H1 (cell line): ENCODE measurements at regions not wholly inside any gene's neighbourhood (a gene's known extent, or its start where the extent isn't known, plus 50 kb on each side); places are given as distances from the start of the nearest gene placed in this dataset.

Experiments used
- CTCF ChIA-PET: fragments of 300-600 bp; sonication (Branson Sonifier 250); formaldehyde crosslinking; loops from one replicate; lab custom pipeline; 2021; ENCODE audit not compliant: partially characterized antibody; lab: Charles Lee
- POLR2A ChIA-PET: fragments of 300-600 bp; sonication (Branson Sonifier 250); formaldehyde crosslinking; loops from one replicate; lab custom pipeline; 2021; ENCODE audit warnings: inconsistent platforms; ENCODE audit not compliant: partially characterized antibody; lab: Charles Lee
- DNase-seq, 2 experiments: peaks; one replicate each; pipeline versions ENCODE4 v3.0.0 to v3.0.0-alpha.2; 2010 to 2022; ENCODE audit warnings: low spot score in 2 of 2, low read depth in 1 of 2, mixed read lengths in 1 of 2
- FAIRE-seq: peaks from 2 replicates; lab custom pipeline; 2011; peaks lifted over from hg19 to GRCh38; lab: Jason Lieb, UNC
- H2AFZ ChIP-seq: 2 replicates; pipeline ENCODE4 v1.8.1; 2012; ENCODE audit warnings: low read length, inconsistent platforms
- H2AK5ac ChIP-seq: 2 replicates; pipeline ENCODE4 v1.6.1; 2013; ENCODE audit warnings: low read depth, low read length
- H2BK120ac ChIP-seq: replicated peaks from 2 replicates; pipeline ENCODE3; 2013; ENCODE audit warnings: low read depth, low read length, inconsistent platforms
- H2BK12ac ChIP-seq: 2 replicates; pipeline ENCODE4 v1.6.1; 2013; ENCODE audit warnings: low read depth, low read length
- H2BK15ac ChIP-seq: 2 replicates; pipeline ENCODE4 v1.6.1; 2013; ENCODE audit warnings: low read length
- H2BK20ac ChIP-seq: 2 replicates; pipeline ENCODE4 v1.6.1; 2013; ENCODE audit warnings: low read length
- H2BK5ac ChIP-seq: 2 replicates; pipeline ENCODE4 v1.6.1; 2013; ENCODE audit warnings: low read depth, low read length
- H3K14ac ChIP-seq: 2 replicates; pipeline ENCODE4 v1.6.1; 2013; ENCODE audit warnings: inconsistent platforms; ENCODE audit not compliant: insufficient read length
- H3K18ac ChIP-seq: 2 replicates; pipeline ENCODE4 v1.6.1; 2013; ENCODE audit warnings: low read length; ENCODE audit errors: extremely low read depth
- H3K23ac ChIP-seq: 2 replicates; pipeline ENCODE4 v1.6.1; 2013; ENCODE audit warnings: inconsistent platforms; ENCODE audit not compliant: insufficient read length
- H3K23me2 ChIP-seq: 2 replicates; pipeline ENCODE4 v1.6.1; 2013; ENCODE audit warnings: low read depth, low read length
- H3K27ac ChIP-seq: 2 replicates; pipeline ENCODE4 v1.6.1; 2011; ENCODE audit warnings: low read depth, low read length, inconsistent platforms
- H3K27me3 ChIP-seq, 4 experiments: replicated peaks in 1 of 4; 1 replicate in 1 of 4; 2 replicates in 3 of 4; pipeline versions ENCODE4 v1.6.1 to v1.8.1; 2011 to 2013; ENCODE audit warnings: low read length in 3 of 4, mild to moderate bottlenecking in 3 of 4, inconsistent platforms in 2 of 4, mixed read lengths in 2 of 4, moderate library complexity in 1 of 4; ENCODE audit not compliant: control insufficient read depth in 3 of 4, insufficient read depth in 3 of 4; ENCODE audit errors: extremely low read depth in 1 of 4
- H3K36me3 ChIP-seq, 4 experiments: 2 replicates each; pipeline versions ENCODE4 v1.6.1 to v1.8.1; 2011 to 2013; ENCODE audit warnings: mild to moderate bottlenecking in 4 of 4, low read length in 3 of 4, moderate library complexity in 2 of 4, control low read depth in 1 of 4, inconsistent platforms in 1 of 4; ENCODE audit not compliant: insufficient read depth in 4 of 4, control insufficient read depth in 2 of 4
- H3K4ac ChIP-seq: replicated peaks from 2 replicates; pipeline ENCODE3; 2013; ENCODE audit warnings: low read length, low read depth, mixed read lengths, inconsistent platforms; ENCODE audit not compliant: insufficient read length
- H3K4me1 ChIP-seq, 4 experiments: replicated peaks in 1 of 4; 1 replicate in 1 of 4; 2 replicates in 3 of 4; pipeline versions ENCODE4 v1.6.1 to v1.8.1; 2011 to 2013; ENCODE audit warnings: low read length in 3 of 4, inconsistent platforms in 2 of 4, mixed read lengths in 1 of 4; ENCODE audit not compliant: insufficient read depth in 4 of 4, control insufficient read depth in 3 of 4
- H3K4me2 ChIP-seq, 2 experiments: 2 replicates each; pipeline versions ENCODE4 v1.6.1 to v1.8.1; 2011 to 2013; ENCODE audit warnings: low read depth in 2 of 2, low read length in 2 of 2, control low read depth in 1 of 2, inconsistent platforms in 1 of 2, mild to moderate bottlenecking in 1 of 2; ENCODE audit not compliant: insufficient read depth in 1 of 2
- H3K4me3 ChIP-seq, 4 experiments: fragments of 200-600, 300-600 bp in 1 of 4; sonication (generic), shearing (Covaris generic), sonication (Bioruptor Twin) in 1 of 4; 2 replicates each; pipeline versions ENCODE4 v1.5.1 to v1.8.1; 2011 to 2016; ENCODE audit warnings: low read length in 4 of 4, low read depth in 3 of 4, control low read depth in 2 of 4, inconsistent platforms in 2 of 4, mild to moderate bottlenecking in 2 of 4, mixed read lengths in 1 of 4, moderate library complexity in 1 of 4; ENCODE audit not compliant: insufficient read depth in 2 of 4; ENCODE audit errors: extremely low read depth in 1 of 4
- H3K56ac ChIP-seq: replicated peaks from 2 replicates; pipeline ENCODE3; 2013; ENCODE audit warnings: low read depth, mild to moderate bottlenecking, mixed read lengths, low read length, inconsistent platforms; ENCODE audit not compliant: insufficient read length
- H3K79me1 ChIP-seq: 2 replicates; pipeline ENCODE4 v1.6.1; 2013; ENCODE audit warnings: low read depth, low read length, control low read depth
- H3K79me2 ChIP-seq, 2 experiments: 2 replicates each; pipeline versions ENCODE4 v1.6.1 to v1.8.1; 2012 to 2013; ENCODE audit warnings: low read length in 2 of 2, mild to moderate bottlenecking in 2 of 2, inconsistent platforms in 1 of 2; ENCODE audit not compliant: insufficient read depth in 2 of 2, control insufficient read depth in 1 of 2
- H3K9ac ChIP-seq, 4 experiments: replicated peaks in 1 of 4; 1 replicate in 1 of 4; 2 replicates in 3 of 4; pipeline versions ENCODE4 v1.6.1 to v1.8.1; 2011 to 2013; ENCODE audit warnings: low read depth in 3 of 4, low read length in 3 of 4, control low read depth in 2 of 4, mild to moderate bottlenecking in 2 of 4, moderate library complexity in 2 of 4, inconsistent platforms in 1 of 4; ENCODE audit errors: extremely low read depth in 1 of 4
- H3K9me3 ChIP-seq, 2 experiments: 2 replicates each; pipeline versions ENCODE4 v1.6.1 to v1.8.1; 2012 to 2013; ENCODE audit warnings: mild to moderate bottlenecking in 2 of 2, moderate library complexity in 2 of 2, control low read depth in 1 of 2, inconsistent platforms in 1 of 2, low read depth in 1 of 2, low read length in 1 of 2, mixed read lengths in 1 of 2; ENCODE audit not compliant: insufficient read depth in 2 of 2
- H4K20me1 ChIP-seq, 2 experiments: replicated peaks in 1 of 2; 2 replicates each; pipeline versions ENCODE3 to v1.8.1; 2011 to 2013; ENCODE audit warnings: inconsistent platforms in 2 of 2, low read length in 2 of 2, mild to moderate bottlenecking in 1 of 2; ENCODE audit not compliant: insufficient read depth in 2 of 2, control insufficient read depth in 1 of 2
- H4K5ac ChIP-seq: 2 replicates; pipeline ENCODE4 v1.6.1; 2013; ENCODE audit warnings: low read length, low read depth, mixed read lengths, inconsistent platforms; ENCODE audit not compliant: insufficient read length
- H4K8ac ChIP-seq: 2 replicates; pipeline ENCODE4 v1.8.0; 2013; ENCODE audit warnings: mild to moderate bottlenecking, moderate library complexity, low read length, inconsistent platforms; ENCODE audit not compliant: insufficient read depth; ENCODE audit errors: extremely low read depth
- H4K91ac ChIP-seq: replicated peaks from 2 replicates; pipeline ENCODE3; 2013; ENCODE audit warnings: low read length, mixed read lengths, inconsistent platforms; ENCODE audit not compliant: insufficient read length
- CREB1 ChIP-seq: IDR thresholded peaks from 2 replicates; pipeline ENCODE4 v1.6.1; 2012; ENCODE audit warnings: inconsistent platforms
- GABPA ChIP-seq: IDR thresholded peaks from 2 replicates; pipeline ENCODE4 v1.6.1; 2011; ENCODE audit warnings: mild to moderate bottlenecking, low read length, moderate library complexity, borderline replicate concordance; ENCODE audit not compliant: insufficient read depth
- POU5F1 ChIP-seq: IDR thresholded peaks from 2 replicates; pipeline ENCODE4 v1.6.1; 2011; ENCODE audit warnings: low read depth, mild to moderate bottlenecking, low read length, moderate library complexity
- RNF2 ChIP-seq: fragments of 200-900, 300-1000 bp; sonication (generic); IDR thresholded peaks from 2 replicates; pipeline ENCODE4 v1.7.1; 2016; ENCODE audit warnings: borderline replicate concordance, low read depth, mild to moderate bottlenecking, antibody characterized with exemption, low read length; ENCODE audit not compliant: poor library complexity, severe bottlenecking; ENCODE audit errors: missing control alignments
- WGBS, 2 experiments: shearing (Covaris generic) in 1 of 2; methylation state at CpG; one replicate each; pipeline versions ENCODE4 v1.1.6 to v1.1.7; 2013 to 2015; ENCODE audit warnings: low lambda C conversion rate in 2 of 2, mixed read lengths in 2 of 2, inconsistent platforms in 1 of 2, low coverage in 1 of 2, missing lambda C conversion rate in 1 of 2; ENCODE audit not compliant: insufficient replicate concordance in 2 of 2, insufficient coverage in 1 of 2, insufficient read length in 1 of 2; ENCODE audit errors: extremely low coverage in 1 of 2, missing lambda C conversion rate in 1 of 2; 5-methylcytosine and 5-hydroxymethylcytosine counted together

DNA sequence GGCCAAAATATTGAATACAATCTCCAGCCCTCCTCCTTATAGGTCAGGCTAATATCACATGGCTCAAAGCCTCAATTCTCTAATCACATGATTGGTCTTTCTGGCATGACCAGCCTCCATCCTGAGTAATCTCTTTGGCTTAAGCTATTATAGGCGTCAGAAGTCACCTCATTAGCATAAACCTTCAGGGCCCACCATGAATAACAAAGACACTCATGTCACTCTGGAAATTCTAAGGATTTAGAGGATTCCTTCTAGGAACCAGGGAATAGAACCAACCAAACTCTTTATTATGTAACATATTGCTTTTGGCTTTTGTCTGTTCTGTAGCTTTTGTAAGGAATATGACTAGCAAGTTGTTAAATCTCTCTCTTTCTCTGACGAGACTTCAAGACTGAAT is 109.2 kb upstream of the IGFBP7 start:
- no peaks in the 10 kb centered on the region for H3K79me1 ChIP-seq
- H3K4me2 ChIP-seq: no peak overlapping the region
- H2AFZ ChIP-seq: no peak overlapping the region
- H2BK15ac ChIP-seq: no peak overlapping the region
- H3K27ac ChIP-seq: no peak overlapping the region
- no peak overlapping the region for H3K9ac ChIP-seq
- no peaks in the 10 kb centered on the region for H4K20me1 ChIP-seq
- H2BK5ac ChIP-seq: no peak overlapping the region
- ChIA-PET POLR2A (no interaction called here), CTCF (interaction anchor here (1.2 to 5.7 kb wide), 3 partner anchors 21 to 56 kb away, joined by 3 to 38 read pairs (median 9); no protein-coding TSS in a partner anchor)
- no peak overlapping the region for H3K18ac ChIP-seq
- no peak overlapping the region for H4K5ac ChIP-seq
- no peak overlapping the region for H4K8ac ChIP-seq
- no peak overlapping the region for H2BK20ac ChIP-seq
- no peak overlapping the region for H3K23ac ChIP-seq
- H4K91ac ChIP-seq: no peak overlapping the region
- no peak overlapping the region for H3K56ac ChIP-seq
- TF ChIP-seq POU5F1: 0 out of 2 replicates have a peak, but pooled peaks have one; percentile 13
- no peak for TF ChIP-seq GABPA
- no peak for TF ChIP-seq RNF2
- TF ChIP-seq CREB1: no peak
- H3K27me3 ChIP-seq: no peaks in the 10 kb centered on the region
- no peak for FAIRE-seq
- H2AK5ac ChIP-seq: no peak overlapping the region
- no peak overlapping the region for H3K4me3 ChIP-seq
- peaks cover 6% of the 10 kb centered on the region in 2 experiments; a peak in 3 of 4 replicates for H3K9me3 ChIP-seq
- H2BK12ac ChIP-seq: no peak overlapping the region
- no peak overlapping the region for H3K14ac ChIP-seq
- no peak overlapping the region for H2BK120ac ChIP-seq
- H3K36me3 ChIP-seq: 0 out of 8 replicates have a peak, but pooled peaks cover 0 to 4% (median 0%) of the 10 kb centered on the region in 4 experiments
- no peak overlapping the region for H3K4ac ChIP-seq
- H3K23me2 ChIP-seq: no peaks in the 10 kb centered on the region
- H3K4me1 ChIP-seq: peaks cover 0 to 4% (median 1%) of the 10 kb centered on the region in 4 experiments; a peak in 1 of 7 replicates
- no peaks in the 10 kb centered on the region for H3K79me2 ChIP-seq
- 63% methylated on average over 2 of the region's 2 CpGs; no CpG with 5 or more reads in 1 of the 2 experiments for WGBS, 2 experiments
- DNase-seq: no peak
